Transverse colon (tissue), 4 donors: ENCODE measurements at regions not wholly inside any gene's neighbourhood (a gene's known extent, or its start where the extent isn't known, plus 50 kb on each side); places are given as distances from the start of the nearest gene placed in this dataset.

Source experiments
- DNase-seq: peaks from one replicate; pipeline ENCODE4 v3.0.0-alpha.2; 2019
- H3K27ac ChIP-seq, 4 donors: fragments of 200-600 bp; sonication (generic); 2 replicates each; pipeline ENCODE4 v1.5.1; 2016 to 2018; ENCODE audit warnings: inconsistent platforms in 4 of 4
- H3K27me3 ChIP-seq: fragments of 200-600 bp; sonication (generic); 2 replicates; pipeline ENCODE4 v1.5.1; 2017; ENCODE audit warnings: inconsistent platforms
- H3K36me3 ChIP-seq, 4 donors: fragments of 200-600 bp; sonication (generic); 2 replicates each; pipeline ENCODE4 v1.5.1; 2017 to 2019; ENCODE audit warnings: inconsistent platforms in 4 of 4
- H3K4me1 ChIP-seq, 4 donors: fragments of 200-600 bp; sonication (generic); 2 replicates each; pipeline ENCODE4 v1.5.1; 2017 to 2020; ENCODE audit warnings: inconsistent platforms in 4 of 4
- H3K4me3 ChIP-seq, 4 donors: fragments of 200-600 bp; sonication (generic); 1 replicate in 1 of 4; 2 replicates in 3 of 4; pipeline versions ENCODE4 v1.5.1 to v1.6.1; 2017 to 2019; ENCODE audit warnings: inconsistent platforms in 4 of 4
- H3K9me3 ChIP-seq, 2 donors: fragments of 200-600 bp; sonication (generic); 2 replicates each; pipeline ENCODE4 v1.5.1; 2017 to 2019; ENCODE audit warnings: inconsistent platforms in 2 of 2
- CTCF ChIP-seq, 5 experiments: fragments of 200-600 bp in 3 of 5; fragments of 450-650 bp in 2 of 5; sonication (generic) in 3 of 5; IDR thresholded peaks; 1 replicate in 2 of 5; 2 replicates in 3 of 5; pipeline ENCODE4 v1.5.1; 2016 to 2017; ENCODE audit warnings: antibody characterized with exemption in 5 of 5, inconsistent platforms in 3 of 5, mild to moderate bottlenecking in 2 of 5, moderate library complexity in 1 of 5
- EP300 ChIP-seq: sonication (generic); formaldehyde crosslinking; IDR thresholded peaks from one replicate; pipeline ENCODE4 v1.6.1; 2017; ENCODE audit warnings: antibody characterized with exemption, low read depth
- POLR2A ChIP-seq: fragments of 450-650 bp; IDR thresholded peaks from one replicate; pipeline ENCODE4 v1.6.1; 2016; ENCODE audit warnings: antibody characterized with exemption, mild to moderate bottlenecking, moderate library complexity
- POLR2AphosphoS5 ChIP-seq, 3 donors: sonication (generic); formaldehyde crosslinking; IDR thresholded peaks; one replicate each; pipeline ENCODE4 v1.6.1; 2016; ENCODE audit warnings: antibody characterized with exemption in 3 of 3
- WGBS, 2 donors: methylation state at CpG; one replicate each; pipeline ENCODE4 v1.1.5; 2018; ENCODE audit warnings: low coverage in 1 of 2; 5-methylcytosine and 5-hydroxymethylcytosine counted together
- in situ Hi-C, 4 donors: fragments of 200-750 bp; cut with MboI; loops; one replicate each; pipeline versions ENCODE4 v1.15.0 to v1.15.1; 2017; ENCODE audit warnings: low sequenced_read_pairs in 3 of 4, low pct_ligation_motif_present in 1 of 4, low pct_unique_long_range_greater_than_20kb in 1 of 4
- intact Hi-C: fragments of 100-400 bp; cut with DNase I; formaldehyde crosslinking; loops from one replicate; pipeline ENCODE4 v1.15.1; 2023; ENCODE audit warnings: low total_unique reads

GRCh38 chr5:120055858-120056257 lies 408.2 kb upstream of the PRR16 start:
- Histone ChIP-seq H3K27me3 (no peaks in the 10 kb centered on the region), H3K27ac (no peak overlapping the region), H3K4me1 (no peaks in the 10 kb centered on the region), H3K4me3 (no peak overlapping the region), H3K9me3 (no peaks in the 10 kb centered on the region), H3K36me3 (no peaks in the 10 kb centered on the region)
- intact Hi-C loops: no loop called here
- DNase-seq: no peak
- no peak for TF ChIP-seq CTCF (IDR thresholded peaks at IDR 0.05)
- TF ChIP-seq EP300: no peak
- in situ Hi-C loops: no loop called here
- 86 to 100% methylated on average over 1 to 2 of the region's 2 CpGs for WGBS, 2 donors

- in situ Hi-C loops: no loop called here
- TF ChIP-seq POLR2A: no peak
- TF ChIP-seq POLR2AphosphoS5 (IDR thresholded peaks at IDR 0.05): no peak
- WGBS, 2 donors: 83 to 85% methylated on average over 4 of the region's 4 CpGs
Measured at GRCh38 chr5:120062515-120062917, 401.6 kb upstream of the PRR16 start.

GRCh38 chr5:120072068-120072761 lies 391.9 kb upstream of the PRR16 start:
- TF ChIP-seq CTCF (IDR thresholded peaks at IDR 0.05): no peak
- TF ChIP-seq POLR2AphosphoS5 (IDR thresholded peaks at IDR 0.05): no peak
- TF ChIP-seq EP300: no peak
- TF ChIP-seq POLR2A: no peak
- no peak overlapping the region for H3K27ac ChIP-seq
- H3K27me3 ChIP-seq: no peaks in the 10 kb centered on the region
- no peak for DNase-seq
- WGBS, 2 donors: 78 to 84% methylated on average over 2 of the region's 2 CpGs
- H3K4me1 ChIP-seq: no peaks in the 10 kb centered on the region
- in situ Hi-C loops (no loop called here), intact Hi-C loops (no loop called here)
- H3K4me3 ChIP-seq: no peak overlapping the region
- H3K9me3 ChIP-seq: no peaks in the 10 kb centered on the region
- no peaks in the 10 kb centered on the region for H3K36me3 ChIP-seq

More at GRCh38 chr5:120062515-120062917, 401.6 kb upstream of the PRR16 start:
- Histone ChIP-seq H3K4me3 (no peak overlapping the region), H3K27me3 (no peaks in the 10 kb centered on the region), H3K9me3 (no peaks in the 10 kb centered on the region), H3K36me3 (no peaks in the 10 kb centered on the region), H3K27ac (no peak overlapping the region), H3K4me1 (no peaks in the 10 kb centered on the region)
- intact Hi-C loops: no loop called here
- no peak for DNase-seq

GRCh38 chr5:120073722-120074121 lies 390.4 kb upstream of the PRR16 start:
- H3K4me1 ChIP-seq: no peaks in the 10 kb centered on the region
- TF ChIP-seq CTCF (IDR thresholded peaks at IDR 0.05): no peak
- no peak for TF ChIP-seq POLR2A
- TF ChIP-seq POLR2AphosphoS5 (IDR thresholded peaks at IDR 0.05): no peak
- no peak for TF ChIP-seq EP300
- no peak for DNase-seq
- in situ Hi-C loops (no loop called here), intact Hi-C loops (no loop called here)
- H3K27ac ChIP-seq: no peak overlapping the region
- no peak overlapping the region for H3K4me3 ChIP-seq
- H3K27me3 ChIP-seq: no peaks in the 10 kb centered on the region
- H3K36me3 ChIP-seq: no peaks in the 10 kb centered on the region
- no peaks in the 10 kb centered on the region for H3K9me3 ChIP-seq

- no peaks in the 10 kb centered on the region for H3K9me3 ChIP-seq
- no peak for DNase-seq
- intact Hi-C loops: no loop called here
- in situ Hi-C loops: no loop called here
- H3K36me3 ChIP-seq: no peaks in the 10 kb centered on the region
- TF ChIP-seq POLR2AphosphoS5 (IDR thresholded peaks at IDR 0.05) (no peak), POLR2A (no peak), EP300 (no peak), CTCF (IDR thresholded peaks at IDR 0.05) (no peak)
- 53 to 77% methylated on average over 3 of the region's 3 CpGs for WGBS, 2 donors
- no peaks in the 10 kb centered on the region for H3K27me3 ChIP-seq
- no peak overlapping the region for H3K27ac ChIP-seq
- no peaks in the 10 kb centered on the region for H3K4me1 ChIP-seq
- H3K4me3 ChIP-seq: no peak overlapping the region
Measured at GRCh38 chr5:120080781-120081180, 383.3 kb upstream of the PRR16 start.
